ENCODE measurements at regions not wholly inside any gene's neighbourhood (a gene's known extent, or its start where the extent isn't known, plus 50 kb on each side); places are given as distances from the start of the nearest gene placed in this dataset.

DNA sequence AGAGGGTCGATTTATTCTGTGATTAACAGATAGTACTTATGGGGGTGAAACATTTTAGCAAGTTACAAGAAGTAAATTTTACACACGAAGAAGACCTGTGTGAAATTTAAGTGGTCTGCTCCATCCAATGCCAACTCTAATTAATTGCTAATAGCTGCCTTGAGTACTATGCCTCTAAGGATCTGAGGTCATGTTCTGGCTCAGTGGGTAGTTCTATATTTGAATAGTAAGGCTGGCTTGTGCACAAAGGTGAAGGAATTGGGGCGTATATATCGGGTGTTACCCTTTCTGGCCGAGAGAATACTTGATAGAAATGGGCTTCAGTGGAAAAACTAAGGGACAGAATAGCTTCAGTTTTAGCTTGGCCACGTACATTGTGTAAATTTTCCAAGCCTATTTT lies 345.2 kb upstream of the ANKRD30A start:
- TF ChIP-seq, protein P1, sequence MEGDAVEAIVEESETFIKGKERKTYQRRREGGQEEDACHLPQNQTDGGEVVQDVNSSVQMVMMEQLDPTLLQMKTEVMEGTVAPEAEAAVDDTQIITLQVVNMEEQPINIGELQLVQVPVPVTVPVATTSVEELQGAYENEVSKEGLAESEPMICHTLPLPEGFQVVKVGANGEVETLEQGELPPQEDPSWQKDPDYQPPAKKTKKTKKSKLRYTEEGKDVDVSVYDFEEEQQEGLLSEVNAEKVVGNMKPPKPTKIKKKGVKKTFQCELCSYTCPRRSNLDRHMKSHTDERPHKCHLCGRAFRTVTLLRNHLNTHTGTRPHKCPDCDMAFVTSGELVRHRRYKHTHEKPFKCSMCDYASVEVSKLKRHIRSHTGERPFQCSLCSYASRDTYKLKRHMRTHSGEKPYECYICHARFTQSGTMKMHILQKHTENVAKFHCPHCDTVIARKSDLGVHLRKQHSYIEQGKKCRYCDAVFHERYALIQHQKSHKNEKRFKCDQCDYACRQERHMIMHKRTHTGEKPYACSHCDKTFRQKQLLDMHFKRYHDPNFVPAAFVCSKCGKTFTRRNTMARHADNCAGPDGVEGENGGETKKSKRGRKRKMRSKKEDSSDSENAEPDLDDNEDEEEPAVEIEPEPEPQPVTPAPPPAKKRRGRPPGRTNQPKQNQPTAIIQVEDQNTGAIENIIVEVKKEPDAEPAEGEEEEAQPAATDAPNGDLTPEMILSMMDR (IDR thresholded peaks at IDR 0.05; ENCODE audit: low read depth, low read length) = no peak
- TF ChIP-seq EZH2phosphoT487 (IDR thresholded peaks at IDR 0.05; ENCODE audit: low read depth) = no peak

Measured in OCI-LY3 (cell line).